Suprapubic skin (tissue), 3 donors: ENCODE measurements at regions not wholly inside any gene's neighbourhood (a gene's known extent, or its start where the extent isn't known, plus 50 kb on each side); places are given as distances from the start of the nearest gene placed in this dataset.

ENCODE experiments used
- EP300 ChIP-seq: sonication (generic); formaldehyde crosslinking; IDR thresholded peaks from one replicate; pipeline ENCODE4 v1.6.1; 2017; ENCODE audit warnings: antibody characterized with exemption
- TF ChIP-seq, protein P1 (sequence below), 2 donors: fragments of 200-600 bp in 1 of 2; fragments of 450-650 bp in 1 of 2; sonication (generic) in 1 of 2; IDR thresholded peaks; one replicate each; pipeline ENCODE4 v1.5.1; 2016 to 2019; ENCODE audit warnings: antibody characterized with exemption in 2 of 2, mild to moderate bottlenecking in 1 of 2, moderate library complexity in 1 of 2

DNA sequence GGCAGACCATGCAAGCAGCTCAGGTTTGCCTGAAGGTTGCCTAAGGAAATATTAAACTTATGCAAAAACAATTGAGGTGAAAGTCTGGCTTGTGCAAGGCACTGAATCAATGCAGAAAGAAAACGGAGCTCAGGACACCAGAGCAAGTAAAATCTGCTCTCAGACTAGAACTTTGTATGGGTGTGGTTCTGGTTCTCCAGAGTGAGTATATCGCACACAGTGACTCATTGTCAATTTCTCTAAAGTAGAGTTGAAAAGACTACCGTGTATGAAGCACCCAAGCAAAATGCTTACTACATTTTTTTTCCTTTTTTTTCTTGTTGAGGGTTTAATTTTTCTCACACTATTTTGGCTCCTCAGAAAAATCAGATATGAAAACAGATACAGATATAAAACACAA lies 650.3 kb upstream of the CDH10 start:
- TF ChIP-seq, protein P1, sequence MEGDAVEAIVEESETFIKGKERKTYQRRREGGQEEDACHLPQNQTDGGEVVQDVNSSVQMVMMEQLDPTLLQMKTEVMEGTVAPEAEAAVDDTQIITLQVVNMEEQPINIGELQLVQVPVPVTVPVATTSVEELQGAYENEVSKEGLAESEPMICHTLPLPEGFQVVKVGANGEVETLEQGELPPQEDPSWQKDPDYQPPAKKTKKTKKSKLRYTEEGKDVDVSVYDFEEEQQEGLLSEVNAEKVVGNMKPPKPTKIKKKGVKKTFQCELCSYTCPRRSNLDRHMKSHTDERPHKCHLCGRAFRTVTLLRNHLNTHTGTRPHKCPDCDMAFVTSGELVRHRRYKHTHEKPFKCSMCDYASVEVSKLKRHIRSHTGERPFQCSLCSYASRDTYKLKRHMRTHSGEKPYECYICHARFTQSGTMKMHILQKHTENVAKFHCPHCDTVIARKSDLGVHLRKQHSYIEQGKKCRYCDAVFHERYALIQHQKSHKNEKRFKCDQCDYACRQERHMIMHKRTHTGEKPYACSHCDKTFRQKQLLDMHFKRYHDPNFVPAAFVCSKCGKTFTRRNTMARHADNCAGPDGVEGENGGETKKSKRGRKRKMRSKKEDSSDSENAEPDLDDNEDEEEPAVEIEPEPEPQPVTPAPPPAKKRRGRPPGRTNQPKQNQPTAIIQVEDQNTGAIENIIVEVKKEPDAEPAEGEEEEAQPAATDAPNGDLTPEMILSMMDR (IDR thresholded peaks at IDR 0.05): no peak
- no peak for TF ChIP-seq EP300
